ENCODE measurements at regions not wholly inside any gene's neighbourhood (a gene's known extent, or its start where the extent isn't known, plus 50 kb on each side); places are given as distances from the start of the nearest gene placed in this dataset.

GRCh38 chr13:33956346-33956745 lies 138.4 kb downstream of the RFC3 start:
- intact Hi-C loops (cut with micrococcal nuclease; ENCODE audit: unreplicated experiment): no loop called here
- Histone ChIP-seq H3K9me3 (no peaks in the 10 kb centered on the region), H3K36me3 (ENCODE audit: control insufficient read depth, insufficient read depth, low read length) (no peaks in the 10 kb centered on the region), H3K4me3 (ENCODE audit: low read depth, low read length) (no peak overlapping the region), H3K4me1 (peaks cover 4% of the 10 kb centered on the region; the same call in 1 of the 2 replicates), H3K27me3 (replicated peaks; ENCODE audit: control insufficient read depth, insufficient read depth, low read length) (no peaks in the 10 kb centered on the region)
- Mint-ChIP-seq H3K27ac (ENCODE audit: unreplicated experiment) (no peak overlapping the region), H3K4me3 (ENCODE audit: unreplicated experiment) (no peak overlapping the region), H3K27me3 (ENCODE audit: insufficient read depth, unreplicated experiment) (no peaks in the 10 kb centered on the region), H3K4me1 (ENCODE audit: low read depth, unreplicated experiment) (no peaks in the 10 kb centered on the region), H3K9me3 (ENCODE audit: unreplicated experiment) (no peaks in the 10 kb centered on the region), H3K36me3 (ENCODE audit: insufficient read depth, unreplicated experiment) (no peaks in the 10 kb centered on the region)
- CTCF ChIA-PET: no interaction called here
- POLR2A ChIA-PET: no interaction called here
- no peak for TF ChIP-seq CTCF (IDR thresholded peaks at IDR 0.05; ENCODE audit: insufficient read depth in 1 of 2, low read depth in 1 of 2, low read length in 1 of 2, severe bottlenecking in 1 of 2, unreplicated experiment in 1 of 2)
- no peak for DNase-seq
- no TSS peak for BruUV-seq (replicated peaks)

GRCh38 chr13:33957497-33957905 lies 139.6 kb downstream of the RFC3 start:
- Histone ChIP-seq H3K36me3 (ENCODE audit: control insufficient read depth, insufficient read depth, low read length) (no peaks in the 10 kb centered on the region), H3K27me3 (replicated peaks; ENCODE audit: control insufficient read depth, insufficient read depth, low read length) (no peaks in the 10 kb centered on the region), H3K4me3 (ENCODE audit: low read depth, low read length) (no peak overlapping the region), H3K4me1 (peaks cover 4% of the 10 kb centered on the region; the same call in 1 of the 2 replicates), H3K9me3 (no peaks in the 10 kb centered on the region)
- no peaks in the 10 kb centered on the region for H3K27me3 Mint-ChIP-seq (ENCODE audit: insufficient read depth, unreplicated experiment)
- no peak overlapping the region for H3K27ac Mint-ChIP-seq (ENCODE audit: unreplicated experiment)
- POLR2A ChIA-PET: no interaction called here
- intact Hi-C loops (cut with micrococcal nuclease; ENCODE audit: unreplicated experiment): no loop called here
- CTCF ChIA-PET: no interaction called here
- H3K9me3 Mint-ChIP-seq (ENCODE audit: unreplicated experiment): no peaks in the 10 kb centered on the region
- TF ChIP-seq CTCF (IDR thresholded peaks at IDR 0.05; ENCODE audit: insufficient read depth in 1 of 2, low read depth in 1 of 2, low read length in 1 of 2, severe bottlenecking in 1 of 2, unreplicated experiment in 1 of 2): no peak
- no peaks in the 10 kb centered on the region for H3K4me1 Mint-ChIP-seq (ENCODE audit: low read depth, unreplicated experiment)
- BruUV-seq (replicated peaks): no TSS peak
- no peak for DNase-seq
- no peak overlapping the region for H3K4me3 Mint-ChIP-seq (ENCODE audit: unreplicated experiment)
- H3K36me3 Mint-ChIP-seq (ENCODE audit: insufficient read depth, unreplicated experiment): no peaks in the 10 kb centered on the region

GRCh38 chr13:33958964-33959363 lies 141.0 kb downstream of the RFC3 start:
- Mint-ChIP-seq H3K27ac (ENCODE audit: unreplicated experiment) (no peak overlapping the region), H3K4me1 (ENCODE audit: low read depth, unreplicated experiment) (no peaks in the 10 kb centered on the region), H3K36me3 (ENCODE audit: insufficient read depth, unreplicated experiment) (no peaks in the 10 kb centered on the region), H3K9me3 (ENCODE audit: unreplicated experiment) (no peaks in the 10 kb centered on the region), H3K4me3 (ENCODE audit: unreplicated experiment) (no peak overlapping the region), H3K27me3 (ENCODE audit: insufficient read depth, unreplicated experiment) (no peaks in the 10 kb centered on the region)
- Histone ChIP-seq H3K4me3 (ENCODE audit: low read depth, low read length) (no peak overlapping the region), H3K27me3 (replicated peaks; ENCODE audit: control insufficient read depth, insufficient read depth, low read length) (no peaks in the 10 kb centered on the region), H3K4me1 (peaks cover under 1% of the 10 kb centered on the region; the same call in 1 of the 2 replicates), H3K9me3 (no peaks in the 10 kb centered on the region), H3K36me3 (ENCODE audit: control insufficient read depth, insufficient read depth, low read length) (no peaks in the 10 kb centered on the region)
- no TSS peak for BruUV-seq (replicated peaks)
- CTCF ChIA-PET: no interaction called here
- no peak for DNase-seq
- intact Hi-C loops (cut with micrococcal nuclease; ENCODE audit: unreplicated experiment): no loop called here
- TF ChIP-seq CTCF (IDR thresholded peaks at IDR 0.05; ENCODE audit: insufficient read depth in 1 of 2, low read depth in 1 of 2, low read length in 1 of 2, severe bottlenecking in 1 of 2, unreplicated experiment in 1 of 2): no peak
- POLR2A ChIA-PET: no interaction called here

Data from Caco-2 (cell line).